ENCODE measurements at regions not wholly inside any gene's neighbourhood (a gene's known extent, or its start where the extent isn't known, plus 50 kb on each side); places are given as distances from the start of the nearest gene placed in this dataset.

DNA sequence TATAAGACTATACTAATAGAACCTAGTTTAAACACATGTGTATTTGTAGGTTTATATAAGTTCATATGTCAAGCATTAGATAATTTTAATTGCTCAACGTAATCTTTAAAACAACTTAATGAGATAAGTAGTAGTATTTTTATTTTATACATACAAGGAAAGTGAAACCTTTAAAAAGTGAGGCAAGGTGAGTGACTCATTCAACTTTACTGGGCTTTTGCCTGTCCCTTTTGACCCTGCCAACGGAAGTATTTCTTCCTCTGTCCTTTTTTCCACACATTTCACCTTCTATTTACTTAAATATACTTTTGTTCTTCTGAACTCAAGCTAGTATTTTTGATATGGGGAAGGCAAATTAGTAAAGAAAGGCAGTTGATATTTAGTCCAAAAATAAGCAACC is 78.5 kb downstream of the KBTBD8 start:
- no peak for TF ChIP-seq NFIC (IDR thresholded peaks at IDR 0.05)
- no peak for TF ChIP-seq TCF12 (IDR thresholded peaks at IDR 0.05; ENCODE audit: low read depth)
- no peak for TF ChIP-seq MAX (IDR thresholded peaks at IDR 0.05)
- TF ChIP-seq FOXM1 (IDR thresholded peaks at IDR 0.05; ENCODE audit: borderline replicate concordance, low read depth), result no peak
- TF ChIP-seq ZBTB7A (IDR thresholded peaks at IDR 0.05; ENCODE audit: low read depth), result no peak
- no peak for TF ChIP-seq EP300 (IDR thresholded peaks at IDR 0.05; ENCODE audit: borderline replicate concordance)
- no peak for TF ChIP-seq TEAD4 (IDR thresholded peaks at IDR 0.05)
- no peak for TF ChIP-seq CREB1 (IDR thresholded peaks at IDR 0.05; ENCODE audit: low read depth)
- TF ChIP-seq REST (IDR thresholded peaks at IDR 0.05; ENCODE audit: low read depth), result no peak

- TF ChIP-seq NFIC (IDR thresholded peaks at IDR 0.05), result no peak
- no peak for TF ChIP-seq YY1 (IDR thresholded peaks at IDR 0.05; ENCODE audit: low read depth)
- no peak for TF ChIP-seq RAD21 (IDR thresholded peaks at IDR 0.05; ENCODE audit: low read depth)
- no peak for TF ChIP-seq TCF12 (IDR thresholded peaks at IDR 0.05; ENCODE audit: low read depth)
- no peak for TF ChIP-seq MAX (IDR thresholded peaks at IDR 0.05)
- TF ChIP-seq CEBPB (IDR thresholded peaks at IDR 0.05), result no peak
- TF ChIP-seq ZBTB7A (IDR thresholded peaks at IDR 0.05; ENCODE audit: low read depth), result no peak
- no peak for TF ChIP-seq TEAD4 (IDR thresholded peaks at IDR 0.05)
- TF ChIP-seq USF1 (IDR thresholded peaks at IDR 0.05), result no peak
These were observed 79.5 kb downstream of the KBTBD8 start for GRCh38 chr3:67077656-67078055.

GRCh38 chr3:67082533-67083024 is 84.5 kb downstream of the KBTBD8 start:
- TF ChIP-seq FOXM1 (IDR thresholded peaks at IDR 0.05; ENCODE audit: borderline replicate concordance, low read depth) (no peak), EP300 (IDR thresholded peaks at IDR 0.05; ENCODE audit: borderline replicate concordance) (no peak), TAF1 (IDR thresholded peaks at IDR 0.05; ENCODE audit: low read depth) (no peak), USF1 (IDR thresholded peaks at IDR 0.05) (no peak), EGR1 (IDR thresholded peaks at IDR 0.05) (no peak), NFIC (IDR thresholded peaks at IDR 0.05) (no peak), CEBPB (IDR thresholded peaks at IDR 0.05) (no peak), TCF12 (IDR thresholded peaks at IDR 0.05; ENCODE audit: low read depth) (no peak), TEAD4 (IDR thresholded peaks at IDR 0.05) (no peak), REST (IDR thresholded peaks at IDR 0.05; ENCODE audit: low read depth) (no peak), RAD21 (IDR thresholded peaks at IDR 0.05; ENCODE audit: low read depth) (no peak), ZBTB7A (IDR thresholded peaks at IDR 0.05; ENCODE audit: low read depth) (no peak)

GRCh38 chr3:67083277-67083676 is 85.2 kb downstream of the KBTBD8 start:
- no peak for TF ChIP-seq CREB1 (IDR thresholded peaks at IDR 0.05; ENCODE audit: low read depth)
- TF ChIP-seq CEBPB (IDR thresholded peaks at IDR 0.05), result no peak
- TF ChIP-seq EP300 (IDR thresholded peaks at IDR 0.05; ENCODE audit: borderline replicate concordance), result no peak
- no peak for TF ChIP-seq USF1 (IDR thresholded peaks at IDR 0.05)
- no peak for TF ChIP-seq TAF1 (IDR thresholded peaks at IDR 0.05; ENCODE audit: low read depth)
- TF ChIP-seq RAD21 (IDR thresholded peaks at IDR 0.05; ENCODE audit: low read depth), result no peak
- TF ChIP-seq MAX (IDR thresholded peaks at IDR 0.05), result no peak
- TF ChIP-seq FOXM1 (IDR thresholded peaks at IDR 0.05; ENCODE audit: borderline replicate concordance, low read depth), result no peak
- TF ChIP-seq ZBTB7A (IDR thresholded peaks at IDR 0.05; ENCODE audit: low read depth), result no peak
- TF ChIP-seq EGR1 (IDR thresholded peaks at IDR 0.05), result no peak
- TF ChIP-seq TCF12 (IDR thresholded peaks at IDR 0.05; ENCODE audit: low read depth), result no peak
- no peak for TF ChIP-seq REST (IDR thresholded peaks at IDR 0.05; ENCODE audit: low read depth)
- no peak for TF ChIP-seq TEAD4 (IDR thresholded peaks at IDR 0.05)

All from Ishikawa (cell line).